ENCODE measurements at regions not wholly inside any gene's neighbourhood (a gene's known extent, or its start where the extent isn't known, plus 50 kb on each side); places are given as distances from the start of the nearest gene placed in this dataset.

DNA sequence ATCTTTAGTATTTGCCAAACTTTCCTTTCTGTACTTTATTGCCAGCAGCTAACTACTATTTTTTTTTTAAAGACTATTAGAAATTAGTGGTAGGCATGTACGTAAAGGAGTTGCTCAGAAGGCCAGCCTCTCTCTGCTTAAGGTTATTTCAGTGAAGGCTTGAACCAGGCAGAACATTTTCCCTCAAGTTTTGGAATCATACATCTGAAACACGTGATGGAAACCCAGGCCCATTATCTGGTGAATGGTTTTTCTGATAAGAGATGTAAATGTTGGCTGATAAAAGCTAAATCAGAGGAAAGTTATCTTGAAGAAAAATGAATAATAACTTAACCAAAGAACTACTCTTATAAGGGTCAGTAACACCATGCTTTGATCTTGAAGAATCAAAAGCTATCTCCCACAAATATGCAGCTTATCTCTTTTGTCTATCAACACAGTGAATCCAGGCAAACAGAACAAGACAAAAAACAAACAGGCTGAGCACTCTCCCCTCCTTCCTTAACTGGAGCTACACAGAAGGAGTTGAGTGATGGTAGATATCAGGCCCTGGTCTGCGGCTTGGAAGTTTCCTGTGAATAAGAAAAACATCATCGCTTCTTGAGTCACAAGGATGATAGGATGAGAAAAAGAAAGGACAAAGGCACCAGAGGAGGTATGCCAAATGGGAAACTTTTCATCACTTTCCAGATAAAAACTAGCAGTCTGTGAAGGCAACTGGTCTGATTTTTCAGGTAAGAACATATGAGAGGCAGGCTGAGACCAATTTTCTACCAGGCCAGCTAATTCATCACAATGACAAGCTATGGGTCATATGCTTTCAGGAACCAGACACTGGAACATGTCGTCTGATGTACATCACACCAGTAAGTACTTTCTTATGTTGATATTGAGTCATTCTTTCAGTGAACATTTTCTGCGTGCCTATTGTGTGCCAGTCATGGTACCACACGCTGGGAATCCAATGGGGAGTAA lies 88.4 kb upstream of the STK17B start (continued):
- TF ChIP-seq, protein P1, sequence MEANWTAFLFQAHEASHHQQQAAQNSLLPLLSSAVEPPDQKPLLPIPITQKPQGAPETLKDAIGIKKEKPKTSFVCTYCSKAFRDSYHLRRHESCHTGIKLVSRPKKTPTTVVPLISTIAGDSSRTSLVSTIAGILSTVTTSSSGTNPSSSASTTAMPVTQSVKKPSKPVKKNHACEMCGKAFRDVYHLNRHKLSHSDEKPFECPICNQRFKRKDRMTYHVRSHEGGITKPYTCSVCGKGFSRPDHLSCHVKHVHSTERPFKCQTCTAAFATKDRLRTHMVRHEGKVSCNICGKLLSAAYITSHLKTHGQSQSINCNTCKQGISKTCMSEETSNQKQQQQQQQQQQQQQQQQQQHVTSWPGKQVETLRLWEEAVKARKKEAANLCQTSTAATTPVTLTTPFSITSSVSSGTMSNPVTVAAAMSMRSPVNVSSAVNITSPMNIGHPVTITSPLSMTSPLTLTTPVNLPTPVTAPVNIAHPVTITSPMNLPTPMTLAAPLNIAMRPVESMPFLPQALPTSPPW (CRISPR knock-in tag; IDR thresholded peaks at IDR 0.05), result peak; percentile 39
- peak; percentile 11; the same call in 1 of the 2 replicates for TF ChIP-seq MBD2 (IDR thresholded peaks at IDR 0.05; ENCODE audit: borderline replicate concordance, low read depth)
- peak; percentile 67 for TF ChIP-seq TCF3 (CRISPR knock-in tag; IDR thresholded peaks at IDR 0.05)
- peak; percentile 27; the same call in 1 of the 2 replicates for TF ChIP-seq ZFX (CRISPR knock-in tag; IDR thresholded peaks at IDR 0.05)
- peak; percentile 91 for TF ChIP-seq MEIS2 (IDR thresholded peaks at IDR 0.05; ENCODE audit: partially characterized antibody)
- TF ChIP-seq CBFA2T2 (conservative IDR thresholded peaks at IDR 0.05), result peak; percentile 52; the same call in 1 of the 2 replicates
- peak; percentile 23 to 38; a peak in 3 of 4 replicates for TF ChIP-seq NRF1 (conservative IDR thresholded peaks at IDR 0.05 in 1 of 2, IDR thresholded peaks at IDR 0.05 in 1 of 2)
- TF ChIP-seq PML (IDR thresholded peaks at IDR 0.05; ENCODE audit: low read length), result peak; percentile 52; the same call in 1 of the 2 replicates
- TF ChIP-seq RB1 (IDR thresholded peaks at IDR 0.05; ENCODE audit: low read depth), result no peak
- TF ChIP-seq MTA2 (IDR thresholded peaks at IDR 0.05; ENCODE audit: low read depth), result 0 out of 2 replicates have a peak, but pooled peaks have one; percentile 17
- TF ChIP-seq RUNX1 (IDR thresholded peaks at IDR 0.05; ENCODE audit: low read depth), result no peak
- peak; percentile 87 for TF ChIP-seq SMARCE1 (IDR thresholded peaks at IDR 0.05)
- TF ChIP-seq TOE1 (IDR thresholded peaks at IDR 0.05; ENCODE audit: borderline replicate concordance), result peak; percentile 15; the same call in 1 of the 2 replicates
- TF ChIP-seq TOE1 (CRISPR knock-in tag; IDR thresholded peaks at IDR 0.05; ENCODE audit: borderline replicate concordance, low read depth), result no peak
- TF ChIP-seq, protein P2, sequence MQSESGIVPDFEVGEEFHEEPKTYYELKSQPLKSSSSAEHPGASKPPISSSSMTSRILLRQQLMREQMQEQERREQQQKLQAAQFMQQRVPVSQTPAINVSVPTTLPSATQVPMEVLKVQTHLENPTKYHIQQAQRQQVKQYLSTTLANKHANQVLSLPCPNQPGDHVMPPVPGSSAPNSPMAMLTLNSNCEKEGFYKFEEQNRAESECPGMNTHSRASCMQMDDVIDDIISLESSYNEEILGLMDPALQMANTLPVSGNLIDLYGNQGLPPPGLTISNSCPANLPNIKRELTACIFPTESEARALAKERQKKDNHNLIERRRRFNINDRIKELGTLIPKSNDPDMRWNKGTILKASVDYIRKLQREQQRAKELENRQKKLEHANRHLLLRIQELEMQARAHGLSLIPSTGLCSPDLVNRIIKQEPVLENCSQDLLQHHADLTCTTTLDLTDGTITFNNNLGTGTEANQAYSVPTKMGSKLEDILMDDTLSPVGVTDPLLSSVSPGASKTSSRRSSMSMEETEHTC (IDR thresholded peaks at IDR 0.05), result 0 out of 2 replicates have a peak, but pooled peaks have one; percentile 4
- TF ChIP-seq TAL1 (IDR thresholded peaks at IDR 0.05), result peak; percentile 56; the same call in 1 of the 2 replicates
- peak; percentile 66; the same call in 1 of the 2 replicates for TF ChIP-seq SMARCC2 (IDR thresholded peaks at IDR 0.05; ENCODE audit: low read depth)
- TF ChIP-seq FUS (optimal IDR thresholded peaks at IDR 0.05; ENCODE audit: low read depth, low read length), result no peak
- TF ChIP-seq FOXJ2 (tag; IDR thresholded peaks at IDR 0.05), result peak; percentile 76
- no peak for TF ChIP-seq EWSR1 (IDR thresholded peaks at IDR 0.05; ENCODE audit: borderline replicate concordance, low read depth, partially characterized antibody)
- TF ChIP-seq LEF1 (IDR thresholded peaks at IDR 0.05), result peak; percentile 80
- TF ChIP-seq ZNF253 (CRISPR knock-in tag; conservative IDR thresholded peaks at IDR 0.05), result no peak
- peak; percentile 59 for TF ChIP-seq L3MBTL2 (IDR thresholded peaks at IDR 0.05)
- TF ChIP-seq HDAC2 (IDR thresholded peaks at IDR 0.05), result peak; percentile 47; the same call in 1 of the 2 replicates
- peak in 1 of 2 experiments; percentile 73; a peak in 2 of 4 replicates for TF ChIP-seq FOXA3 (CRISPR knock-in tag; conservative IDR thresholded peaks at IDR 0.05 in 1 of 2, IDR thresholded peaks at IDR 0.05 in 1 of 2)
- 0 out of 2 replicates have a peak, but pooled peaks have one; percentile 14 for TF ChIP-seq GTF2E2 (tag; IDR thresholded peaks at IDR 0.05)
- TF ChIP-seq EP300 (IDR thresholded peaks at IDR 0.05; ENCODE audit: low read length), result peak; percentile 59; the same call in 1 of the 2 replicates
- TF ChIP-seq HEY1 (CRISPR knock-in tag; IDR thresholded peaks at IDR 0.05; ENCODE audit: borderline replicate concordance), result no peak
